ENCODE measurements at regions not wholly inside any gene's neighbourhood (a gene's known extent, or its start where the extent isn't known, plus 50 kb on each side); places are given as distances from the start of the nearest gene placed in this dataset.
A peak's percentile ranks its signal among the peaks of the same experiment; 100 is the strongest.

- H3K4me3 ChIP-seq (ENCODE audit: severe bottlenecking), result no peak overlapping the region
- no peaks in the 10 kb centered on the region for H3K4me1 ChIP-seq (ENCODE audit: insufficient read depth, poor library complexity, severe bottlenecking)
- H3K27ac ChIP-seq (ENCODE audit: poor library complexity, severe bottlenecking), result no peak overlapping the region
- H3K9me3 ChIP-seq (ENCODE audit: severe bottlenecking), result peaks cover 4% of the 10 kb centered on the region
- no peaks in the 10 kb centered on the region for H3K36me3 ChIP-seq (ENCODE audit: low read depth)
- ATAC-seq (ENCODE audit: low read depth) (no peak), DNase-seq (ENCODE audit: low spot score) (no peak)
- no peak for TF ChIP-seq CTCF (IDR thresholded peaks at IDR 0.05; ENCODE audit: poor library complexity, severe bottlenecking)
- peaks cover 30% of the 10 kb centered on the region for H3K27me3 ChIP-seq (ENCODE audit: insufficient read depth, poor library complexity, severe bottlenecking)
These were observed 50.3 kb upstream of the CBFA2T3 start for GRCh38 chr16:89027281-89027680.

GRCh38 chr16:89031715-89032659 lies 55.0 kb upstream of the CBFA2T3 start:
- Histone ChIP-seq H3K27ac (ENCODE audit: poor library complexity, severe bottlenecking) (no peak overlapping the region), H3K27me3 (ENCODE audit: insufficient read depth, poor library complexity, severe bottlenecking) (peaks cover 20% of the 10 kb centered on the region), H3K9me3 (ENCODE audit: severe bottlenecking) (peaks cover 4% of the 10 kb centered on the region), H3K4me1 (ENCODE audit: insufficient read depth, poor library complexity, severe bottlenecking) (no peaks in the 10 kb centered on the region), H3K4me3 (ENCODE audit: severe bottlenecking) (no peak overlapping the region), H3K36me3 (ENCODE audit: low read depth) (no peaks in the 10 kb centered on the region)
- no peak for ATAC-seq (ENCODE audit: low read depth)
- no peak for TF ChIP-seq CTCF (IDR thresholded peaks at IDR 0.05; ENCODE audit: poor library complexity, severe bottlenecking)
- DNase-seq (ENCODE audit: low spot score), result peak; percentile 42

- ATAC-seq (ENCODE audit: low read depth) (no peak), DNase-seq (ENCODE audit: low spot score) (peak; percentile 35)
- H3K4me1 ChIP-seq (ENCODE audit: insufficient read depth, poor library complexity, severe bottlenecking), result no peaks in the 10 kb centered on the region
- no peak for TF ChIP-seq CTCF (IDR thresholded peaks at IDR 0.05; ENCODE audit: poor library complexity, severe bottlenecking)
- peaks cover 13% of the 10 kb centered on the region for H3K27me3 ChIP-seq (ENCODE audit: insufficient read depth, poor library complexity, severe bottlenecking)
- H3K9me3 ChIP-seq (ENCODE audit: severe bottlenecking), result peaks cover 4% of the 10 kb centered on the region
- no peak overlapping the region for H3K27ac ChIP-seq (ENCODE audit: poor library complexity, severe bottlenecking)
- H3K36me3 ChIP-seq (ENCODE audit: low read depth), result no peaks in the 10 kb centered on the region
- no peak overlapping the region for H3K4me3 ChIP-seq (ENCODE audit: severe bottlenecking)
These were observed 56.3 kb upstream of the CBFA2T3 start for GRCh38 chr16:89033304-89033703.

- peaks cover 10% of the 10 kb centered on the region for H3K27me3 ChIP-seq (ENCODE audit: insufficient read depth, poor library complexity, severe bottlenecking)
- DNase-seq (ENCODE audit: low spot score) (no peak), ATAC-seq (ENCODE audit: low read depth) (no peak)
- H3K9me3 ChIP-seq (ENCODE audit: severe bottlenecking), result peaks cover 4% of the 10 kb centered on the region
- H3K4me1 ChIP-seq (ENCODE audit: insufficient read depth, poor library complexity, severe bottlenecking), result no peaks in the 10 kb centered on the region
- H3K4me3 ChIP-seq (ENCODE audit: severe bottlenecking), result no peak overlapping the region
- TF ChIP-seq CTCF (IDR thresholded peaks at IDR 0.05; ENCODE audit: poor library complexity, severe bottlenecking), result no peak
- no peaks in the 10 kb centered on the region for H3K36me3 ChIP-seq (ENCODE audit: low read depth)
- no peak overlapping the region for H3K27ac ChIP-seq (ENCODE audit: poor library complexity, severe bottlenecking)
These were observed 57.0 kb upstream of the CBFA2T3 start for GRCh38 chr16:89033796-89034572.
